ENCODE measurements at regions not wholly inside any gene's neighbourhood (a gene's known extent, or its start where the extent isn't known, plus 50 kb on each side); places are given as distances from the start of the nearest gene placed in this dataset.

DNA sequence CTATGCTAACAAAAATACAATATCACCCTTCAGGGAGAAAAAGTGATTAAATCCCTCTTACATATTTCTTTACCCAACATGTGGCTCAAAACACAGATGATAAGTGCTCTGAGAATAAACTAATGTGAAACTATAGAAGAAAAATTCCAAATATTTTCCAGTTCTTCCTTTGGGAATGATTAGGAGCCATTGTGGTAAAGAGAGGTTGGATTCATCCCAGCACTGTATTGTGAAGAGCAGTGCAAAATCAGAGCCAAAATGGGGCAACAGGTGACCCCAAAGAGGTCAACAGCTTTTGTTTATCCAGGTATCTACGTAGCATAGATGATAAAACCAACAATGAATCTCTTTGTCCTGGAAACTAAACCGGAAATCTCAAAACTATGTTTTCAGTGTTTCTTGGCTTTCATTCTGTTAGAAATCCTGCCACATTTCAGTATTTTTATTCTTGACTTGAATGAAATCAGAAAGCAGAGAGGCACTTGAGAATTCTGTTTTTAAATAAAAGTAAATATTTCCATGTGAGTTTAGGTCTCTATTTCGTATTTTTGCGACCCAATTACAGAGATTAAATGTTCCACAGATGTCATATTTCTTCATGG, 120.4 kb upstream of the FST start:
- TF ChIP-seq CTCF (IDR thresholded peaks at IDR 0.05) (no peak), POLR2A (IDR thresholded peaks at IDR 0.05) (no peak)
